ENCODE measurements at regions not wholly inside any gene's neighbourhood (a gene's known extent, or its start where the extent isn't known, plus 50 kb on each side); places are given as distances from the start of the nearest gene placed in this dataset.

DNA sequence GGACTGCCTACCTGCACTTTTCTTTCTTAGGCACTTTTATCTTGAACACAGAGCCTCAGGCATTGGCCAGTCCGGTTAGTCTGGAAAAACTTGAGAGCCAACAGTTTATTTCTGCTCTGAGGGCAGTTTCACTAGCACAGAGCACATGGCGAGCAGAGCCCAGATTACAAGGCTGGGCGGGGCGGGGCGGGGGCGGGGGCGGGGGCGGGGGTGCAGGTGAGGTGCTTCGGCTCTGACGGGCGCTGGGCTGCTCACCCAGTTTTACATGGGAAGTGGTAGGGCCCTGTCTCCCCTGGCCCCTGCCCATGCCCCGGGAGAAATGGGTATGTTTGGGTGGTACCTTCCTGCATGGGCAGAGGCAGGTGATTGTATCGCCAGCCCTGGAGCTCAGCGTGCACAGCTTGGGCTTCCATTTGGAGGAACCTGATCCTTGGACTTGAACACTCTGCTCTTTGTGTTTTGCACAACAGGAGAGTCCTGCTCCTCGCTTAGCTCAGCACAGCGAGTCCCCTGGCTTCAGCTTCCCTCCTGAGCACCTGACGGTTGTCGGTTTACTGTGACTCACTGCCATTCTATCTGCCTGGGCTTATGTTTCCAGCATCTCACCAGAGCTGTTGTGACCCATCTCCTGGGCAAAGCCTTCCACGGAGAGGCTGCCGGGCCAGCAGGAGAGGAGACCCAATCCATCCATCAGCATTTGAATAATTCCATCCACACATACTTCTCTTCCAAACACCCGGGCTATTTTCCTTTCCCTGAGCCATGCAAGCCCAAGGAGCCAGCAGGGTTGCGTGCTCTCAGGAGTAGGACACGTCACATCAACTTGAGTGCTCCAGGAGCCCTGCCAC lies 108.5 kb downstream of the ARF6 start:
- Histone ChIP-seq H3K4me1 (peaks cover 49 to 58% of the 10 kb centered on the region in 2 donors), H3K36me3 (no peaks in the 10 kb centered on the region), H3K4me3 (peak overlapping the region; percentile 30 to 64 (median 38)), H3K27me3 (no peaks in the 10 kb centered on the region), H3K9me3 (no peaks in the 10 kb centered on the region), H3K27ac (peak overlapping the region; percentile 93 to 97 (median 94))
- in situ Hi-C loops (cut with MboI; ENCODE audit: low sequenced_read_pairs in 4 of 4) = loop anchor here in 2 of 4 donors (5.0 to 10.0 kb wide), 3 partner anchors 104 to 137 kb away; partner anchors contain the start of gene ARF6 (in 1 of the 2)
- ATAC-seq (peak; percentile 72 to 78), DNase-seq (peak; percentile 94 to 96)
- TF ChIP-seq, protein P1, sequence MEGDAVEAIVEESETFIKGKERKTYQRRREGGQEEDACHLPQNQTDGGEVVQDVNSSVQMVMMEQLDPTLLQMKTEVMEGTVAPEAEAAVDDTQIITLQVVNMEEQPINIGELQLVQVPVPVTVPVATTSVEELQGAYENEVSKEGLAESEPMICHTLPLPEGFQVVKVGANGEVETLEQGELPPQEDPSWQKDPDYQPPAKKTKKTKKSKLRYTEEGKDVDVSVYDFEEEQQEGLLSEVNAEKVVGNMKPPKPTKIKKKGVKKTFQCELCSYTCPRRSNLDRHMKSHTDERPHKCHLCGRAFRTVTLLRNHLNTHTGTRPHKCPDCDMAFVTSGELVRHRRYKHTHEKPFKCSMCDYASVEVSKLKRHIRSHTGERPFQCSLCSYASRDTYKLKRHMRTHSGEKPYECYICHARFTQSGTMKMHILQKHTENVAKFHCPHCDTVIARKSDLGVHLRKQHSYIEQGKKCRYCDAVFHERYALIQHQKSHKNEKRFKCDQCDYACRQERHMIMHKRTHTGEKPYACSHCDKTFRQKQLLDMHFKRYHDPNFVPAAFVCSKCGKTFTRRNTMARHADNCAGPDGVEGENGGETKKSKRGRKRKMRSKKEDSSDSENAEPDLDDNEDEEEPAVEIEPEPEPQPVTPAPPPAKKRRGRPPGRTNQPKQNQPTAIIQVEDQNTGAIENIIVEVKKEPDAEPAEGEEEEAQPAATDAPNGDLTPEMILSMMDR (IDR thresholded peaks at IDR 0.05 in 4 of 5, conservative IDR thresholded peaks at IDR 0.05 in 1 of 5) = no peak
- TF ChIP-seq POLR2A (IDR thresholded peaks at IDR 0.05) = peak; percentile 56 to 81
- intact Hi-C loops (cut with DNase I; ENCODE audit: low total_unique reads) = loop anchor here (1.0 to 5.0 kb wide), 5 partner anchors 17 to 139 kb away; partner anchors contain the start of gene ARF6

DNA sequence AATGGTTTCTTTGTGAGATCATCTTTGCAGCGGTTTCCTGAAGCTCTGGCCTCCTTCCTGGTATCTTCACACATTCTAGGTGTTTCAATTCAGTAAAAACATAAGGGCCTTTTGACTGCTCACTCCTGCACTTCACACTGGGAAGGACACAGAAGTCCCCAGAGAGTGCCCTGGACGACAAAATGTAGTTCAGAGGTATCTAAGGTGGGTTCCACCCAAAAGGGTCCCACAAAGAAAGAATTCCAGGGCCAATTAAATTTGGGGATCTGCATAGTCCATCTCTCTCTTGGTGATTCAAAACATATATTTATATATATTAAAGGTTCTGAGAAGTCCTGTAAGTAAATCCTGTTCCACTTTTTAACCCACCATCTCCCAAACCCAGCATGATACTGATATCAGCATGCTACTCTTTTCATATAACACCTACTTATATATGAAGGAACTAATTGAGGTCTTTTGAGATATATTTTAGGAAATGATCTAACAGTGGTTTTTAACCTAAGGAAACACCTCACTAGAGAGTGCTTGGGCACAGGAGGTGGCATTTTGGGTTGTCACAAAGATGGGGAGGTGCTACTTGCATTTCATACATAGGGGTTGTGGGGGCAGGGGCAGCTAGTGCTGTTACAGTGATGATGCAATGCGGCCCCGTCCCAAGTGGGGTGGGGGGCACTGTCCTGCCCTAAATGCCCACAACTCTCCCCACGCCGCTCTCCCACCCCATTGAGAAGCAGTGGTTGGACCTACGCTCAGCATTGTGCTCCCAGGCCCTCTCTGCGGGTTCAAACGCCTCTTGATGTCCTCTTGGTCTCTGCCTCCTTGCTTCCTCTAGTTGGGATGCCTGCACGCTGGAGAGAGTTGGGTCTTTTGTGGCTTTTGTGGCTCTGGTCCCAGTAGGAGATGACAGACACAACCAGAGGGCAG lies 109.4 kb downstream of the ARF6 start:
- TF ChIP-seq, protein P1 (IDR thresholded peaks at IDR 0.05 in 4 of 5, conservative IDR thresholded peaks at IDR 0.05 in 1 of 5) = no peak
- TF ChIP-seq POLR2A (IDR thresholded peaks at IDR 0.05) = peak in 1 of 2 donors; percentile 8
- in situ Hi-C loops (cut with MboI; ENCODE audit: low sequenced_read_pairs in 4 of 4) = loop anchor here in 2 of 4 donors (5.0 to 10.0 kb wide), 3 partner anchors 105 to 137 kb away; partner anchors contain the start of gene ARF6 (in 1 of the 2)
- no peak for ATAC-seq
- peak overlapping the region; percentile 93 to 97 (median 94) for H3K27ac ChIP-seq
- no peaks in the 10 kb centered on the region for H3K27me3 ChIP-seq
- H3K9me3 ChIP-seq = no peaks in the 10 kb centered on the region
- H3K4me3 ChIP-seq = peak overlapping the region; percentile 56 to 72 (median 64)
- DNase-seq = peak in 1 of 2 donors; percentile 47
- peaks cover 49 to 58% of the 10 kb centered on the region in 2 donors for H3K4me1 ChIP-seq
- intact Hi-C loops (cut with DNase I; ENCODE audit: low total_unique reads) = loop anchor here (1.0 to 5.0 kb wide), 5 partner anchors 16 to 139 kb away; partner anchors contain the start of gene ARF6
- no peaks in the 10 kb centered on the region for H3K36me3 ChIP-seq

DNA sequence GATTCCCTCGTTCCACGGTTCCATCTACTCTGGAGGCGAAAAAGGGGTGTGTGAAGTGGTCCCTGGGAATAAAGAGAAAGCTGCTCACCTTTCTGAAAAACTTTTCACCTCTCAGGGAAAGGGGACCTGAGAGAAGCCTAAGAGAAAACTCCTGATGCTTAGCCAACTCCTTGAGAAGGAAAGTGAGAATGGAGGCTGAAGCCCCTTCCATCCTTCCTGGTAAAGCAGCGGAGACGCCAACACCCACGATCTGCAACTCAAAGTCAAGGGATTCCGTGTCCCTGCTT lies 110.0 kb downstream of the ARF6 start:
- peak overlapping the region; percentile 93 to 97 (median 94) for H3K27ac ChIP-seq
- no peaks in the 10 kb centered on the region for H3K27me3 ChIP-seq
- no peak for TF ChIP-seq POLR2A (IDR thresholded peaks at IDR 0.05)
- TF ChIP-seq, protein P1 (IDR thresholded peaks at IDR 0.05 in 4 of 5, conservative IDR thresholded peaks at IDR 0.05 in 1 of 5) = no peak
- no peak for ATAC-seq
- intact Hi-C loops (cut with DNase I; ENCODE audit: low total_unique reads) = loop anchor here (5.0 kb wide), 1 partner anchor 104 kb away; no protein-coding TSS in a partner anchor
- H3K36me3 ChIP-seq = no peaks in the 10 kb centered on the region
- peak overlapping the region; percentile 56 to 72 (median 64) for H3K4me3 ChIP-seq
- no peaks in the 10 kb centered on the region for H3K9me3 ChIP-seq
- peaks cover 48 to 55% of the 10 kb centered on the region in 2 donors for H3K4me1 ChIP-seq
- no peak for DNase-seq
- in situ Hi-C loops (cut with MboI; ENCODE audit: low sequenced_read_pairs in 4 of 4) = loop anchor here in 2 of 4 donors (5.0 to 10.0 kb wide), 3 partner anchors 106 to 138 kb away; partner anchors contain the start of gene ARF6 (in 1 of the 2)

All from gastrocnemius medialis (tissue), 4 donors.